ENCODE measurements at regions not wholly inside any gene's neighbourhood (a gene's known extent, or its start where the extent isn't known, plus 50 kb on each side); places are given as distances from the start of the nearest gene placed in this dataset.

DNA sequence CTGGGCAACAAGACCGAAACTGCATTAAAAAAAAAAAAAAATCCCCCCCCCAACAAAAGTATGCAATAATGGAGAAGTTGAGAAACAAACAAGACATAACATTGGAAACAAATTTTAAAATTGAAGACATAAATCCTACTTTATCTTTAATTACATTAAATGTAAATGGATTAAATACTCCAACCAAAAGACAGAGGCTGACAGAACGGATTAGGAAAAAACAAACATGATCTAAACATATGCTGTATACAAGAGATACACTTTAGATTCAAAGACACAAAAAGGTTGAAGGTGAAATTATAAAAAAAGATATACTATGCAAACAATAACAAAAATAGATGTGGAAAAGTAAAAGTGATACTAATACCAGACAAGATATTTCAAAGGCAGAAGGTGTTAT lies 350.8 kb upstream of the RGPD4 start:
- no peak for DNase-seq (ENCODE audit: low read depth)
- H3K4me3 ChIP-seq (ENCODE audit: control insufficient read depth, low read depth, low read length), result no peak overlapping the region
- TF ChIP-seq CTCF (conservative IDR thresholded peaks at IDR 0.05; ENCODE audit: control insufficient read depth, insufficient read depth, low read depth, low read length), result no peak

DNA sequence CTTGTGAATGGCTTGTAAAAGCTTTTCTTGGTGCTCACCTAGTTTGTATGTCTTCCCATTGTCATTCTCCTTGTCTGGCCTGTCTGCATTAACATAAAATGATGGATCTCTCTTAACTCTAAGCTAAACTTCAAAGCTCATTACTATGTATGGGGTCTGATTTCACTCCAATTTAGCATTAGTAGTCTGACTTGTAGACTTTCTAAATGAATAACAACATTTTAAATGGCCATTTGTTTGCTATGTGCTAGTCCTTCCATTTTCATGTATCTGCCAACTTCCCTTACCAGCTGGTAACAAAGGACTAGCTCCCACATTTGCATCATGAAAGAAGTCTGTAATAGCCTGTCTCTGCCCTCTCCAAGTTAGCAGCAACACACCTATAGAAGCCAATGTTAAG lies 324.2 kb upstream of the RGPD4 start:
- no peak for TF ChIP-seq CTCF (conservative IDR thresholded peaks at IDR 0.05; ENCODE audit: control insufficient read depth, insufficient read depth, low read depth, low read length)
- no peak for DNase-seq (ENCODE audit: low read depth)
- H3K4me3 ChIP-seq (ENCODE audit: control insufficient read depth, low read depth, low read length), result no peak overlapping the region

DNA sequence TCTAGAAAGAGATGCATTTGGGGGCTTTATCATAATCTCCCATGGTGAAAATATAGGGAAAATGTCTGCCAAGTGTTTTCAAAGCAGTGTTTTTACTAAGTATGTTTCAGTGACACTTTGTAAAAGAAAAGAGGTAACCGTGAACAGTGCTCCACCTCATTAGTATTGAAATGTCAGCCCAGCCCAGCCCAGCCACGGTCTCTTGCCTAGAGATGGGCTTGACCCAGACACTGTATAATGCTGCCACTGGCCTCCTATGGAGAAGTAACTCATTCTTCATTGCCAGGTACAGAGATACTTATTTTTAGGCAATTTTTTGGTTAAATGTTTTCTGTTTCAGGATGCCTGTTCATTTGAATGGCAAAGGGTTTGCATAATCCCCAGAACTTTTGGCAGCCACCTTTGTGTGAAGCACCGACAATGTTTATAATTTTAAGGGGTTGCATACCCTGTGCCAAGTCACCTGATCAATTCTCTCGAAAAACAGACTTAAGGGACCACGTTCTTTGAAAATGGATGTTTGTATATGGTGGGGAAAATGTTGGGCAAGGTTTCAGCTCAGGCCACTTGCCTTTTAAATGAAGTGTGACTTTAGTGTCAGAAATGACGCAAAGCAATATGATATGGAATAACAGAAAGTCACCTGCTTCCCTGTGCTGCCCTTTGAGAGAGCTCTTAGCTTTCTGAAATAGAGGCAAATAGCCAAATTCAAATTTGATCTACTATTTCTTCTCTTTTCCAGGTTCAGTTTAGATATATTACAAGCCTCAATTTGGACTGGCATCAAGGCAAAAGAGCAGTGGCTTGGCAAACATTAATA lies 314.5 kb upstream of the RGPD4 start:
- no peak for TF ChIP-seq CTCF (conservative IDR thresholded peaks at IDR 0.05; ENCODE audit: control insufficient read depth, insufficient read depth, low read depth, low read length)
- DNase-seq (ENCODE audit: low read depth), result no peak
- no peak overlapping the region for H3K4me3 ChIP-seq (ENCODE audit: control insufficient read depth, low read depth, low read length)

GRCh38 chr2:107525406-107525805 lies 301.3 kb upstream of the RGPD4 start:
- H3K4me3 ChIP-seq (ENCODE audit: control insufficient read depth, low read depth, low read length), result no peak overlapping the region
- peak; percentile 88 for DNase-seq (ENCODE audit: low read depth)
- no peak for TF ChIP-seq CTCF (conservative IDR thresholded peaks at IDR 0.05; ENCODE audit: control insufficient read depth, insufficient read depth, low read depth, low read length)

DNA sequence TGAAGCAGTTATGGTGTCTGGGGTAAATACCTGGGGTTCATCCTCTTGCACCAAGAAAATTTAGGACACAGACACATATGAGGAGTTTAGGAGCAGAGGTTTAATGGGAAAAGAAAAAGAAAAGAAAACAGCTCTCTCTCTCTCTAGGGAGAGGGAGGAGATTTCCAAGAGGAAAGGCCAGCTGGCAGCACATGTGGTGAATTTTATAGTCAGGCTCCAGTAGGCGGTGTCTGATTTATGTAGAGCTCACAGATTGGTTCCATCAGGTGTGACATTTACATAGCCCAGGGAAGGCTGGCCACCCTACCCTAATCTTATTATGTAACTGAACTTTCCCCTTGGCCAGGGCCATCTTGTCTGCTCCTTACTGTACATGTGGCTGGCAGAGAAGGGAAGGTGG lies 297.5 kb upstream of the RGPD4 start:
- H3K4me3 ChIP-seq (ENCODE audit: control insufficient read depth, low read depth, low read length), result no peak overlapping the region
- TF ChIP-seq CTCF (conservative IDR thresholded peaks at IDR 0.05; ENCODE audit: control insufficient read depth, insufficient read depth, low read depth, low read length), result peak; percentile 5
- DNase-seq (ENCODE audit: low read depth), result peak; percentile 42

GRCh38 chr2:107530046-107530445 lies 296.6 kb upstream of the RGPD4 start:
- TF ChIP-seq CTCF (conservative IDR thresholded peaks at IDR 0.05; ENCODE audit: control insufficient read depth, insufficient read depth, low read depth, low read length), result no peak
- no peak for DNase-seq (ENCODE audit: low read depth)
- no peak overlapping the region for H3K4me3 ChIP-seq (ENCODE audit: control insufficient read depth, low read depth, low read length)

All from fibroblast of mammary gland (primary cell).